H7 (cell line): ENCODE measurements at regions not wholly inside any gene's neighbourhood (a gene's known extent, or its start where the extent isn't known, plus 50 kb on each side); places are given as distances from the start of the nearest gene placed in this dataset.

Experiments used
- DNase-seq: peaks from one replicate; pipeline ENCODE4 v3.0.0; 2012
- H3K27me3 ChIP-seq: 2 replicates; pipeline ENCODE4 v1.6.0; 2011; ENCODE audit warnings: mild to moderate bottlenecking, low read length; ENCODE audit not compliant: control insufficient read depth, insufficient read depth
- H3K36me3 ChIP-seq: replicated peaks from 2 replicates; pipeline ENCODE4 v1.5.1; 2011; ENCODE audit warnings: low read length; ENCODE audit not compliant: control insufficient read depth, insufficient read depth
- H3K4me3 ChIP-seq: 2 replicates; pipeline ENCODE4 v1.5.1; 2011; ENCODE audit warnings: low read depth, mild to moderate bottlenecking, control low read depth, low read length, moderate library complexity; ENCODE audit not compliant: insufficient read depth

DNA sequence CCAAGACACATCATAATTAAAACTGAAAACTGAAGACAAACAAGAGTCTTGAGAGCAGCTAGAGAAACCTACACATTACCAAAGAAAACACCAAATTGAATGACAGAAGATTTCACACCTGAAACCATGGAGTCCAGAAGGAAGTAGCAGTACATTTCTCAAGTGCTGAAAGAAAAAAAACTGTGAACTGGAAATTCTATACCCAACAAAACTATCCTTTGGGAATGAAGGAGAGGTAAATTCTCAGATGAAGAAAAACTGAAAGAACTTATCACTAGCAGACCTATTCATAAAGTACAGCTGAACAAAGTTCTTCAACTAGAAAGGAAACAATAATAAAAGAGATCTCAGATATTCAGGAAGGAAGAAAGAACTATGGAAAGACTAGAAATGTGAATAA is 198.7 kb upstream of the ZNF507 start:
- H3K27me3 ChIP-seq, result no peaks in the 10 kb centered on the region

DNA sequence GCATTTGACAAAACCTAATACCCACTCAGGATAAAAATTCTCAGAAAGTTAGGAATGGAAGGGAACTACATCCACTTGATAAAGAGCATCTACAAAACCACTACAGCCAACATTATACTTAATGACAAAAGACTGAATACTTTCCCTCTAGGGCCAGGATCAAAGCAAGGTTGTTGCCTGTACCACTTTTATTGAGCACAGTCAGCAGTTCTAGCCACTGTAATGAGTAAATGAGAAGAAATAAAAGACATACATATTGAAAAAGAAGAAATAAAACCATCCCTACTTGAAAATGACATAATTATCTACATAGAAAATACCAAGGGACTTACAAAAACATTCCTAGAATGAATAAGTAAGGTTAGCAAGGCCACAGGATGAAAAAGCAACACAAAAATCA is 194.8 kb upstream of the ZNF507 start:
- Histone ChIP-seq H3K4me3 (no peak overlapping the region), H3K27me3 (no peaks in the 10 kb centered on the region), H3K36me3 (no peaks in the 10 kb centered on the region)
- DNase-seq, result no peak

More for the DNA sequence above, 198.7 kb upstream of the ZNF507 start:
- Histone ChIP-seq H3K4me3 (no peak overlapping the region), H3K36me3 (no peaks in the 10 kb centered on the region)
- no peak for DNase-seq

DNA sequence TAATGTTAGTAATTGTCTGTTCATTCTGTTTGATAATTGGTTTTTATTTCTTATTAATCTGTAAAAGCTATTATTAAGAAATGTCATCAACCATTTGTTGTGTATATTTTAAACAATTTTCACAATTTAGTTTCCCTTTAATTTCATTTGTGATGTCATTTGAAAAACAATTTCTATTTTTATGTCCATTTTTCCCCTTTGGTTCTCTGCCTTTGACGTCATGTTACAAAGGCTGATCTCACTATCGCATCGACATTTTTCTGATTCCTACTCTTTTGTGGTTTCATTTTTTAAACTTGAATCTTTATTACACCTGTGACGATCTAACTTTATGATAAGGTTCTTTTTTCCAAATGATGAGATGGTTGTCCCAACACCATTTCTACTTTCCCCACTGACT is 191.0 kb upstream of the ZNF507 start:
- Histone ChIP-seq H3K36me3 (no peaks in the 10 kb centered on the region), H3K27me3 (no peaks in the 10 kb centered on the region), H3K4me3 (no peak overlapping the region)
- DNase-seq, result no peak

DNA sequence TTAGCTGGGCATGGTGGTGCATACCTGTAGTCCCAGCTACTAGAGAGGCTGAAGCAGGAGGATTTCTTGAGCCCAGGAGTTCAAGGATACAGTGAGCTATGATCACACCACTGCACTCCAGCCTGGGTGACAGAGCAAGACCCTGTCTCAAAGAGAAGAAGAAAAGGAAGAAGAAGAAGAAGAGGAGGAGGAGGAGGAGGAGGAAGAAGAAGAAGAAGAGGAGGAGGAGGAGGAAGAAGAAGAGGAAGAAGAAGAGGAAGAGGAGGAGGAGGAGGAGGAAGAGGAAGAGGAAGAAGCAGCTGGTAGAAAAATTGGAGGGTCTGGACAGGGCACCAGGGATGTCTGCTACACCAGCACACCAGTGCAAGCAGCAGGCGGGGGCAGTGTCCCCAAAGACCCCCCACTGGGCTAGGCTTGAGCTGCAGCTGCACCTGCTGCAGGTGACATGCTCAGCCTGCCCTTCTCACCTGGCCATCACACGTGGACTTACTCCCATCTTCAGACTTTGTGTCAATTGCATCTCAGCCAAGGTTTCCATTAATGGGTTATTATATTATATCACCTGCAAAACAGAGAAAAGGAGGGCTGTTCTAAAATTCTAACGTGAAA is 180.9 kb upstream of the ZNF507 start:
- Histone ChIP-seq H3K4me3 (no peak overlapping the region), H3K27me3 (no peaks in the 10 kb centered on the region), H3K36me3 (no peaks in the 10 kb centered on the region)
- DNase-seq, result no peak

DNA sequence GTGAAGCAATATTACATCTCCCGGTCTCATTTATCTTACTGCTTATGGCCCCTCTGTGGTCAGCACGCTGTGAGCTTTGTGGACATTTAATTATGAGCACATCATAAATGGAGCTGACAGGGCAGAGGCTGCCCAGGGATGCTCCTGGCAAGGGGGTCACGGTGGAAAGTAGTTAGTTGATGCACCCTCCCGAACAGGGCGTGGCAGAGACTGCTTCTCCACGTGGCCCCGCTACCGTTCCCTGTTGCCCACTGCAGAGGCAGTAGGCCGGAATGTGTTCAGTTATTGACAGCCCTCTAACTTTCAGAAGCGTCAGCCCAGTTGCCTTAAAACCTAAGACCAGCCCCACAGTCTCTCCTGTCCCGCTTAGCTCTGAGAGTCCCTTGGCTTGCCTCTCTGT is 180.3 kb upstream of the ZNF507 start:
- Histone ChIP-seq H3K4me3 (no peak overlapping the region), H3K36me3 (no peaks in the 10 kb centered on the region), H3K27me3 (no peaks in the 10 kb centered on the region)
- no peak for DNase-seq

DNA sequence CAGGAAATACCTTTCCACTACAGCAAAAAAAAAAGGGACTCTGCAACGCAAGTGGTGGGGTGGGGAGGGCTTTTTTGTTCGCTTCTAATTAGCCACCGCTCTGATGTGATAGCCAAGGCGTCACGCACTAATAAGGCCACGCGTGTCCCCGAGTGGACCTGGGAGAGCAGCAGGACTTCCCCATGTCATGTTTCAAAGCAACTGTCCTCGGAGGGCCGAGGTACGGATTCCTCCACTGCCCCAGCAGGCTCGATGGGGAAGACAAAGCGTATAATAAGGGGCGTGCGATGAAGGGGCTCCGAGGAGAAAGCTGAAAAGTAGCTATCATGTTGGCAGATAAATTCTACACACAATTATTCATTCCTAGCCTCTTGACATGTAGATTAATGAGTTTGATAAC is 179.7 kb upstream of the ZNF507 start:
- Histone ChIP-seq H3K27me3 (no peaks in the 10 kb centered on the region), H3K4me3 (no peak overlapping the region), H3K36me3 (no peaks in the 10 kb centered on the region)
- DNase-seq, result no peak

DNA sequence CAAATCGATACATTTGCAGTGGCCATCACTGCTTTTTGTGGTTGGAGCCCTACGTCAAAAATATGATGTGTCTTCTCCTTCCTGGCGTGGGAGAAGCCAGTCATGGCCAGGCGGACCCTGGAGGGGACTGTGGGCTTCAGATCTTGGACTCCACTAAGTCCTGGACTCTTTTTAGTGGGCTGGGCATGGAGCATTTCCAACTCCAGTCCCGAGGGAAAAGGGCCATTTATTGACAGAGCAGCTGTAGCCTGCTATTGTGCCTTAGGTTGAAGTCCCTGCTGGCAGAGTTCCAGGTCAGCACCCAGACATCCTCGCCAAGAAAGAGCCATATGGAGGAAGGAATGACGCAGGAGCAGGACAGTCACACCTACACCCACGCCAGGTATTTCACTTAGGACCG is 179.2 kb upstream of the ZNF507 start:
- Histone ChIP-seq H3K36me3 (no peaks in the 10 kb centered on the region), H3K4me3 (no peak overlapping the region), H3K27me3 (no peaks in the 10 kb centered on the region)
- DNase-seq, result no peak

DNA sequence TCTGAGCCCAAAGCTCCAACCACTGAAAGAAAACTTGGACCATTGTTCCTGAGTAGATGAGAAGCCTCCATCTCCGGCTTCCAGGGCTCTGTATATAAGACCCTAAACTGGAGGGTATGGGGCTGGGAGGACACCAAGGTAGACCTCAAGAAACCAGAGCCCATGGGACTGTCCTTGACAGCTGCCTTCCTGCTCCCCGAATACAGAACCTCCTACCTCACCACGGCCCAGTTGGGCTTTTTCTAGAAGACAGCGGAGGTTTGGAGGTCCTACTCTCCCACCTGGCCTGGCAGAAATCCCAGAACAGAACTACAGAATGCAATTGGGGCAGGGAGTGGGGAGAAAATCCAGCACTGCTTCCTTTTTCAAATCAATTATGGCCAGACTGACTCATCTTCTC is 177.3 kb upstream of the ZNF507 start:
- H3K36me3 ChIP-seq, result no peaks in the 10 kb centered on the region
- no peaks in the 10 kb centered on the region for H3K27me3 ChIP-seq
- H3K4me3 ChIP-seq, result no peak overlapping the region
- DNase-seq, result no peak

DNA sequence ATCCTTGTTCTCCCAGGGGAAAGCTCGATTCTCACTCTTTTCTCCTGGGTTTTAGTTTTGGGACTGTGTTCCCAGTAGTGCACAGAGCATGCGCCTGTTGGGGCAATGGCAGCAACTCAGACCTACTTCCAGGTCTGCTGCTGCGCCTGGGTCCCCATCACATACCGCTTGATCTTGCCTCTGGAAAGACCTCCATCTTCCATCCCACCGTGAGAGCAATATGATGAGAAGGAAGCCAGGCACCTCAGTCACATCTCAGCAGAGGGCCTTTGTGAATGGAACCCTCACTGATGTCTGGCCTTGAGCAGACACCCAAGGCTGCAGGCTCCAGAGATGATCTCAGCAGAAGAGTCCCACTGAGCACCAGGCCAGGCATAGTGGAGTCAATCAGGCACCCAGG is 176.8 kb upstream of the ZNF507 start:
- DNase-seq, result no peak
- H3K36me3 ChIP-seq, result no peaks in the 10 kb centered on the region
- H3K27me3 ChIP-seq, result no peaks in the 10 kb centered on the region
- no peak overlapping the region for H3K4me3 ChIP-seq

DNA sequence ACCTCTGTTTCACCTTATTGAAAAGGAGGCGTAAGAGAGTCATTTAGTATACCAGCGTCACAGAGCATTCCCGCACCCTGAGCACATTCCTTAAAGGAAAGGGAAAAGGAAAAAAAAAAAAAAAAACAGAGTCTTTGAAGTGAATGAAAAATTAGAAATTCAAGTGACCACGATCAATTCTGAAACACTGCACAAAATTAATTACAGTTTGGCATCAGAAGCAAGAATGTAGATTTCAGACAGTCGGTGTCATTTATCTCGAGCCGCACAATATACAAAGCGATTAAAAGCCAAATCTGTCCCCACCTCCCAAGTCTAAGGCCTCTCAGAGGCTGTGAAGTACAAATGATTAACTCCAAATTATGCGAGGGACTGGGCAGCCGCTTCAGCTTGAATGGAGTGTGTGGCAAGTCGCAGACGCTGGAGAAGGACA is 173.7 kb upstream of the ZNF507 start:
- no peak for DNase-seq

DNA sequence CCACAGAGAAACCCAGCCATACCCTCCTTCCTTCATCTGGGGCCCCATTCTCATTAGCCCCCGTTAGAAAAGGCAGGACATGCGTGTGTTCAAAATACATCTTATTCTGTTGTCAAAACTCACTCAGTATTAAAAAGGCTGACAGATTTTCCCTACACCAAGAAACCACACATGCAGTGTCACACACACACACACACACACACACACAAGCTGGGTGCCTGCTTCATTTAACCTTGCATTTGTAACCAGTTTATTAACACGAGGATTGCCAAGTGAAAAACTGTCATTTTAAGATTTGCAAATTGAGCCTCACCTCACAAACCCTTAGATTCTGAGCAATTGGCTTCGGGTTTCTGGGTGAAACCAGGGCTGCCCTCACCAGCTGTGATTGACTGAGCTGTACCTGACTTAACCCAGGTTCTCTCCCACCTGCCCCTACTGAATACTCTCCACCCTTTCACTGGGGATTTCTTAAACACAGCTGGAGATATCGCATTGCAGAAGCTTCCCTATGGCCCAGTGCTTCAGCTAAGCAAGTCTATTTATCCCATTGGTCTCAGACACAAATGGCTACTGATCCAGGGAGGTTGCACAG is 172.7 kb upstream of the ZNF507 start:
- H3K4me3 ChIP-seq, result no peak overlapping the region
- no peaks in the 10 kb centered on the region for H3K27me3 ChIP-seq
- no peaks in the 10 kb centered on the region for H3K36me3 ChIP-seq
- peak; percentile 34 for DNase-seq

More for the DNA sequence above, 173.7 kb upstream of the ZNF507 start:
- Histone ChIP-seq H3K27me3 (no peaks in the 10 kb centered on the region), H3K4me3 (no peak overlapping the region), H3K36me3 (no peaks in the 10 kb centered on the region)

DNA sequence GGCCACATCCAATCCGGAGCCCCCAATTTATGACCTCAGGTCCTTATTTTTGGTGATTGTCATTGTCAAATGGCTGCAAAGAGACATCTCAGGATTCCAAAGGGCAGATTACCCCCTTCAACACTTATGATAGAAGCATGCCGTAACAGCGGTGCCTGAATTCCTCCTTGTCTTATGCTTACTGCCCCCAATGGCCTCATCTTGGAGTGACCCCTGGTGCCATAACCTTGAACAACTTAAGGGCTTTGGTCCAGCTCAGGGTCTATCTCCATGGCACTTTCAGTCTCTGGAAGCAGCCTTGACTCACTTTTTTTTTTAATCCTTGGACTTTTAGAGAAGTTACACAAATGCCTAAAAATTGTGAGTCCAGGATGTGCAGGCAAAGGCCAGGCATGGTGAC is 171.6 kb upstream of the ZNF507 start:
- H3K4me3 ChIP-seq, result no peak overlapping the region
- DNase-seq, result no peak
- H3K36me3 ChIP-seq, result no peaks in the 10 kb centered on the region
- H3K27me3 ChIP-seq, result no peaks in the 10 kb centered on the region

DNA sequence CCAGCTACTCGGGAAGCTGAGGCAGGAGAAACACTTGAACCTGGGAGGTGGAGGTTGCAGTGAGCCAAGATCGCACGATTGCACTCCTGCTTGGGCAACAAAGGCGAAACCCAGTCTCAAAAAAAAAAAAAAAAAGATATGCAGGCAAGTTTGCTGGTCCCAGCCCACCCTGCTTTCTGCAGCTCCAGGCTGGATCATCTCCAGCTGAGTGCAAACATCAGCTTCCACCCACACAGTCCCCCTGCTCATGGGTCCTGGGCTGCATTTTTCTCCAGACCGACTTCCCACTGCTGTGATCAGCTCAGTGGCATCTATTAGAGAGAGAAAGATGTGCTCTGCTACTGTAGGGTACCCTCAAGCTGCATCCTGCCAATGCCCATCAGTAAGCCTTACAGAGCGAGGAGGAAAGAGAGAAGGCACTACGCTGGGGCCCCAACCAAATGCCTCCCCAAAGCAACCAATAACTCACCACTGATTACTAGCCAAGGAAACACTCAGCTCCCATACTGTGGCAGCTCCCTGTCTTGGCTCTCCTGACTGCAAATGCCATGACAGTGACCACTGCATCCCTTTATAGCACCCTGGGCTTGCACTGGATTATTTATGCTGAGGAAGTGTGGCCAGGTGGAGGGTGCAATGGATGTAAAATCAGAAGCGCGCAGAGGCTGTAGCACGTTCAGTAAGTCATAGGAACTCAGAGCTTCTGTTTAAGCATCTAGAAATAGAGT is 170.9 kb upstream of the ZNF507 start:
- no peak overlapping the region for H3K4me3 ChIP-seq
- no peaks in the 10 kb centered on the region for H3K27me3 ChIP-seq
- no peaks in the 10 kb centered on the region for H3K36me3 ChIP-seq
- DNase-seq, result no peak

DNA sequence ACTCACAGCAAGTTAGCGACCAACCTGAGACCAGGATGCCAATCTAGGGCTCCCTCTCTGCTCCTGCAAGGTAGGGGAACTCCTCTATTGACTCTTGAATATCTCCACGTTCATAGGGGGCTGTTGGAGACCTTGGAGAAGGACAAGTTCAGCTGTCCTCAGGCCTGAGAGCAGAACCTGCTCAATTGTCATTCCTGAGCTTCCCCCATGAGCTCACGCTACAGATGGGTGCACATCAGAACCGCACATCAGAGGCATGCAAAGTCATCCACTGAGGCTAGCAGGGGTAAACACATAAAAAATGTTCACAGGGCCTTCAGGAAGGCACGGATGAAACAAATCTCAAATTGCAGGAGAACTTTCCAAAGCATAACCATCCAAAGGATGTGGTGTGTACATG is 168.8 kb upstream of the ZNF507 start:
- H3K36me3 ChIP-seq, result no peaks in the 10 kb centered on the region
- DNase-seq, result no peak
- H3K27me3 ChIP-seq, result no peaks in the 10 kb centered on the region
- no peak overlapping the region for H3K4me3 ChIP-seq

DNA sequence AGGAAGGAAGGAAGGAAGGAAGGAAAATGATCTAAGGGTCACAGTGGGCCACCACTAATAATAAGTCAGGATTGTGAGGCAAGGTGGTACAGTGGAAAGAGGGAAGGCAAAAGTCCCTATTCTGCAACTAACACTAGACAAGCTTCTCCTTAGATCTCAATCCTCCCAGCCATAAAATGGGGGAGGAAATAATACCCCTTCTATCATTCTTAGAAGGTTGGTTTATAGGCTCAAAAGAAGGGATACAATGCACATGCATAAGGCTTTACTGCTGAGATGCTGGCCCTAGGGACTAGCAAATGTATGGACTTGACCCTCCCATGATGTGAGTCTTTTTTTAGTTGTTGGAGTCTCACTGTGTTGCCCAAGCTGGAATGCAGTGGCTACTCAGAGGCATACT is 167.7 kb upstream of the ZNF507 start:
- Histone ChIP-seq H3K36me3 (no peaks in the 10 kb centered on the region), H3K27me3 (no peaks in the 10 kb centered on the region), H3K4me3 (no peak overlapping the region)
- DNase-seq, result no peak
